ENCODE measurements at regions not wholly inside any gene's neighbourhood (a gene's known extent, or its start where the extent isn't known, plus 50 kb on each side); places are given as distances from the start of the nearest gene placed in this dataset.

GRCh38 chr9:120197605-120198004, 382.4 kb downstream of the CDK5RAP2 start:
- TF ChIP-seq, protein P1, sequence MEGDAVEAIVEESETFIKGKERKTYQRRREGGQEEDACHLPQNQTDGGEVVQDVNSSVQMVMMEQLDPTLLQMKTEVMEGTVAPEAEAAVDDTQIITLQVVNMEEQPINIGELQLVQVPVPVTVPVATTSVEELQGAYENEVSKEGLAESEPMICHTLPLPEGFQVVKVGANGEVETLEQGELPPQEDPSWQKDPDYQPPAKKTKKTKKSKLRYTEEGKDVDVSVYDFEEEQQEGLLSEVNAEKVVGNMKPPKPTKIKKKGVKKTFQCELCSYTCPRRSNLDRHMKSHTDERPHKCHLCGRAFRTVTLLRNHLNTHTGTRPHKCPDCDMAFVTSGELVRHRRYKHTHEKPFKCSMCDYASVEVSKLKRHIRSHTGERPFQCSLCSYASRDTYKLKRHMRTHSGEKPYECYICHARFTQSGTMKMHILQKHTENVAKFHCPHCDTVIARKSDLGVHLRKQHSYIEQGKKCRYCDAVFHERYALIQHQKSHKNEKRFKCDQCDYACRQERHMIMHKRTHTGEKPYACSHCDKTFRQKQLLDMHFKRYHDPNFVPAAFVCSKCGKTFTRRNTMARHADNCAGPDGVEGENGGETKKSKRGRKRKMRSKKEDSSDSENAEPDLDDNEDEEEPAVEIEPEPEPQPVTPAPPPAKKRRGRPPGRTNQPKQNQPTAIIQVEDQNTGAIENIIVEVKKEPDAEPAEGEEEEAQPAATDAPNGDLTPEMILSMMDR (IDR thresholded peaks at IDR 0.05) = no peak
- no peak for TF ChIP-seq POLR2A (IDR thresholded peaks at IDR 0.05)
